PC-9 (cell line): ENCODE measurements at regions not wholly inside any gene's neighbourhood (a gene's known extent, or its start where the extent isn't known, plus 50 kb on each side); places are given as distances from the start of the nearest gene placed in this dataset.

Experiments used
- BruUV-seq: library from RNA; stranded (reverse); fragments of 400-500 nt; replicated peaks from 2 replicates; lab custom pipeline; 2021; lab: Mats Ljungman, UMichigan
- CTCF ChIA-PET: fragments of 300-600 bp; sonication (Branson Sonifier 250); formaldehyde crosslinking; loops from one replicate; lab custom pipeline; 2022; ENCODE audit warnings: antibody characterized with exemption; lab: Charles Lee
- POLR2A ChIA-PET: fragments of 300-600 bp; sonication (Branson Sonifier 250); formaldehyde crosslinking; loops from one replicate; lab custom pipeline; 2022; ENCODE audit warnings: antibody characterized with exemption; ENCODE audit not compliant: unreplicated experiment; lab: Charles Lee
- DNase-seq, 2 experiments: peaks; one replicate each; pipeline versions ENCODE4 v3.0.0 to v3.0.0-alpha.2; 2015 to 2022; ENCODE audit warnings: mixed read lengths in 1 of 2
- H2AFZ ChIP-seq: fragments of 200-600 bp; sonication (generic); 2 replicates; pipeline ENCODE4 v1.8.1; 2017; ENCODE audit warnings: antibody characterized with exemption
- H3F3A ChIP-seq: fragments of 200-600 bp; sonication (generic); 2 replicates; pipeline ENCODE4 v1.8.1; 2017; ENCODE audit warnings: antibody characterized with exemption, mild to moderate bottlenecking, low read depth; ENCODE audit not compliant: insufficient read depth
- H3K27ac ChIP-seq: fragments of 200-600 bp; sonication (generic); 2 replicates; pipeline ENCODE4 v1.6.1; 2016; ENCODE audit warnings: mixed run types
- H3K27me3 ChIP-seq: fragments of 200-600 bp; sonication (generic); 2 replicates; pipeline ENCODE4 v1.6.1; 2016; ENCODE audit warnings: low read depth, mixed run types; ENCODE audit not compliant: insufficient read depth
- H3K36me3 ChIP-seq: fragments of 200-600 bp; sonication (generic); 2 replicates; pipeline ENCODE4 v1.6.1; 2016; ENCODE audit warnings: low read depth, mixed run types
- H3K4me1 ChIP-seq: fragments of 200-600 bp; sonication (generic); replicated peaks from 2 replicates; pipeline ENCODE4 v1.6.1; 2016; ENCODE audit warnings: mixed run types; ENCODE audit not compliant: insufficient read depth
- H3K4me2 ChIP-seq: fragments of 200-600 bp; sonication (generic); 2 replicates; pipeline ENCODE4 v1.6.1; 2017; ENCODE audit warnings: mixed run types
- H3K4me3 ChIP-seq: fragments of 200-600 bp; sonication (generic); 2 replicates; pipeline ENCODE4 v1.6.1; 2016; ENCODE audit warnings: mixed run types
- H3K79me2 ChIP-seq: fragments of 200-600 bp; sonication (generic); 2 replicates; pipeline ENCODE4 v1.6.1; 2017; ENCODE audit warnings: low read depth, mixed run types
- H3K9me2 ChIP-seq: fragments of 200-600 bp; sonication (generic); 2 replicates; pipeline ENCODE4 v1.8.1; 2017; ENCODE audit warnings: mild to moderate bottlenecking; ENCODE audit not compliant: insufficient read depth
- H3K9me3 ChIP-seq: fragments of 200-600 bp; sonication (generic); 2 replicates; pipeline ENCODE4 v1.8.1; 2016; ENCODE audit warnings: low read depth; ENCODE audit not compliant: insufficient read depth
- H4K20me1 ChIP-seq: fragments of 200-600 bp; sonication (generic); 2 replicates; pipeline ENCODE4 v1.8.1; 2017; ENCODE audit not compliant: insufficient read depth
- EZH2 ChIP-seq: fragments of 200-600 bp; sonication (generic); IDR thresholded peaks from 2 replicates; pipeline ENCODE4 v1.8.0; 2017; ENCODE audit warnings: antibody characterized with exemption, low read depth
- intact Hi-C: fragments of 100-400 bp; cut with micrococcal nuclease; formaldehyde crosslinking; loops from one replicate; pipeline ENCODE4 v1.10.0; 2022; ENCODE audit not compliant: unreplicated experiment
- TF ChIP-seq, protein P1 (sequence below): fragments of 200-600 bp; sonication (generic); conservative IDR thresholded peaks from 2 replicates; pipeline ENCODE4 v1.6.1; 2017; ENCODE audit warnings: mixed run types, antibody characterized with exemption, mild to moderate bottlenecking, moderate library complexity

- DNase-seq = no peak
- no peaks in the 10 kb centered on the region for H3K9me3 ChIP-seq
- H3K79me2 ChIP-seq = no peaks in the 10 kb centered on the region
- H2AFZ ChIP-seq = no peak overlapping the region
- no peaks in the 10 kb centered on the region for H3K36me3 ChIP-seq
- no TSS peak for BruUV-seq
- CTCF ChIA-PET = no interaction called here
- POLR2A ChIA-PET = no interaction called here
- peaks cover 4% of the 10 kb centered on the region; the same call in 1 of the 2 replicates for H3K27me3 ChIP-seq
- TF ChIP-seq EZH2 = no peak
- TF ChIP-seq, protein P1, sequence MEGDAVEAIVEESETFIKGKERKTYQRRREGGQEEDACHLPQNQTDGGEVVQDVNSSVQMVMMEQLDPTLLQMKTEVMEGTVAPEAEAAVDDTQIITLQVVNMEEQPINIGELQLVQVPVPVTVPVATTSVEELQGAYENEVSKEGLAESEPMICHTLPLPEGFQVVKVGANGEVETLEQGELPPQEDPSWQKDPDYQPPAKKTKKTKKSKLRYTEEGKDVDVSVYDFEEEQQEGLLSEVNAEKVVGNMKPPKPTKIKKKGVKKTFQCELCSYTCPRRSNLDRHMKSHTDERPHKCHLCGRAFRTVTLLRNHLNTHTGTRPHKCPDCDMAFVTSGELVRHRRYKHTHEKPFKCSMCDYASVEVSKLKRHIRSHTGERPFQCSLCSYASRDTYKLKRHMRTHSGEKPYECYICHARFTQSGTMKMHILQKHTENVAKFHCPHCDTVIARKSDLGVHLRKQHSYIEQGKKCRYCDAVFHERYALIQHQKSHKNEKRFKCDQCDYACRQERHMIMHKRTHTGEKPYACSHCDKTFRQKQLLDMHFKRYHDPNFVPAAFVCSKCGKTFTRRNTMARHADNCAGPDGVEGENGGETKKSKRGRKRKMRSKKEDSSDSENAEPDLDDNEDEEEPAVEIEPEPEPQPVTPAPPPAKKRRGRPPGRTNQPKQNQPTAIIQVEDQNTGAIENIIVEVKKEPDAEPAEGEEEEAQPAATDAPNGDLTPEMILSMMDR = no peak
- H3K4me3 ChIP-seq = no peak overlapping the region
- no peaks in the 10 kb centered on the region for H3F3A ChIP-seq
- H3K9me2 ChIP-seq = no peaks in the 10 kb centered on the region
- intact Hi-C loops = no loop called here
- 0 out of 2 replicates have a peak, but pooled peaks cover 5% of the 10 kb centered on the region for H3K4me1 ChIP-seq
- H3K27ac ChIP-seq = no peak overlapping the region
- no peaks in the 10 kb centered on the region for H4K20me1 ChIP-seq
- no peak overlapping the region for H3K4me2 ChIP-seq
These were observed 115.1 kb upstream of the SPTLC3 start for GRCh38 chr20:12893653-12894052.

- Histone ChIP-seq H3K4me1 (0 out of 2 replicates have a peak, but pooled peaks cover 5% of the 10 kb centered on the region), H3F3A (no peaks in the 10 kb centered on the region), H3K79me2 (no peaks in the 10 kb centered on the region), H2AFZ (no peak overlapping the region), H3K9me3 (no peaks in the 10 kb centered on the region), H3K27ac (no peak overlapping the region), H3K27me3 (peaks cover 4% of the 10 kb centered on the region; the same call in 1 of the 2 replicates), H3K9me2 (no peaks in the 10 kb centered on the region), H3K4me2 (no peak overlapping the region), H3K4me3 (no peak overlapping the region), H3K36me3 (no peaks in the 10 kb centered on the region), H4K20me1 (no peaks in the 10 kb centered on the region)
- no peak for TF ChIP-seq EZH2
- TF ChIP-seq, protein P1 = no peak
- BruUV-seq = no TSS peak
- intact Hi-C loops = no loop called here
- ChIA-PET POLR2A (no interaction called here), CTCF (no interaction called here)
- DNase-seq = no peak
These were observed 114.7 kb upstream of the SPTLC3 start for GRCh38 chr20:12894089-12894488.

GRCh38 chr20:12896180-12896579, 112.6 kb upstream of the SPTLC3 start:
- CTCF ChIA-PET = no interaction called here
- no peak for DNase-seq
- no peaks in the 10 kb centered on the region for H3K9me2 ChIP-seq
- H4K20me1 ChIP-seq = no peaks in the 10 kb centered on the region
- POLR2A ChIA-PET = no interaction called here
- no TSS peak for BruUV-seq
- H3F3A ChIP-seq = no peaks in the 10 kb centered on the region
- intact Hi-C loops = no loop called here
- TF ChIP-seq, protein P1 = no peak
- no peak for TF ChIP-seq EZH2
- 0 out of 2 replicates have a peak, but pooled peaks cover 5% of the 10 kb centered on the region for H3K4me1 ChIP-seq
- H2AFZ ChIP-seq = no peak overlapping the region
- no peaks in the 10 kb centered on the region for H3K9me3 ChIP-seq
- no peaks in the 10 kb centered on the region for H3K36me3 ChIP-seq
- no peaks in the 10 kb centered on the region for H3K79me2 ChIP-seq
- no peak overlapping the region for H3K27ac ChIP-seq
- H3K4me2 ChIP-seq = no peak overlapping the region
- peaks cover 4% of the 10 kb centered on the region; the same call in 1 of the 2 replicates for H3K27me3 ChIP-seq
- H3K4me3 ChIP-seq = no peak overlapping the region
